ENCODE measurements at regions not wholly inside any gene's neighbourhood (a gene's known extent, or its start where the extent isn't known, plus 50 kb on each side); places are given as distances from the start of the nearest gene placed in this dataset.

GRCh38 chr7:137157256-137157655 is 186.3 kb downstream of the PTN start:
- H2BK120ac ChIP-seq (ENCODE audit: low read depth, low read length): no peak overlapping the region
- no peak for DNase-seq (ENCODE audit: low spot score)

GRCh38 chr7:137151690-137152052 is 191.9 kb downstream of the PTN start:
- Histone ChIP-seq H2BK12ac (ENCODE audit: low read length) (no peak overlapping the region), H4K8ac (ENCODE audit: low read depth, low read length) (no peak overlapping the region), H2BK120ac (ENCODE audit: low read depth, low read length) (no peak overlapping the region), H3K14ac (ENCODE audit: low read length) (no peak overlapping the region), H3K23ac (ENCODE audit: low read depth, low read length, poor library complexity) (no peak overlapping the region), H3K18ac (ENCODE audit: low read length) (no peak overlapping the region), H4K91ac (ENCODE audit: low read depth, low read length, poor library complexity) (no peak overlapping the region), H3K36me3 (replicated peaks in 1 of 2; ENCODE audit: control insufficient read depth in 2 of 2, insufficient read depth in 2 of 2, low read length in 2 of 2) (no peaks in the 10 kb centered on the region), H3K4me2 (ENCODE audit: insufficient read depth, low read length, poor library complexity, severe bottlenecking) (no peak overlapping the region), H2BK5ac (ENCODE audit: low read length) (no peak overlapping the region), H3K9ac (ENCODE audit: low read depth, low read length, poor library complexity) (no peak overlapping the region), H3K4me3 (ENCODE audit: low read length in 2 of 2) (no peak overlapping the region), H3K27me3 (ENCODE audit: control insufficient read depth in 3 of 3, insufficient read depth in 3 of 3, low read depth in 1 of 3, low read length in 3 of 3) (no peaks in the 10 kb centered on the region), H2AFZ (ENCODE audit: low read length) (no peak overlapping the region), H3K9me3 (replicated peaks in 1 of 2; ENCODE audit: control insufficient read depth in 2 of 2, insufficient read depth in 1 of 2, low read depth in 1 of 2, low read length in 2 of 2) (no peaks in the 10 kb centered on the region), H2AK5ac (ENCODE audit: low read depth, low read length) (no peak overlapping the region), H3K4me1 (ENCODE audit: control insufficient read depth in 2 of 2, insufficient read depth in 1 of 2, low read depth in 1 of 2, low read length in 2 of 2) (peaks cover 0 to 2% of the 10 kb centered on the region in 2 donors), H3K27ac (replicated peaks; ENCODE audit: low read length) (no peak overlapping the region), H3K4ac (ENCODE audit: low read length) (no peak overlapping the region), H3K79me1 (ENCODE audit: low read depth, low read length) (no peaks in the 10 kb centered on the region), H2BK15ac (ENCODE audit: low read length) (no peak overlapping the region)
- DNase-seq (ENCODE audit: low spot score): no peak
- no CpG with 5 or more reads among the region's 2 CpGs for WGBS, 2 donors (ENCODE audit: extremely low coverage in 2 of 2, insufficient read length in 2 of 2, insufficient replicate concordance in 1 of 2)

More at GRCh38 chr7:137157256-137157655, 186.3 kb downstream of the PTN start:
- Histone ChIP-seq H3K9ac (ENCODE audit: low read depth, low read length, poor library complexity) (no peak overlapping the region), H3K23ac (ENCODE audit: low read depth, low read length, poor library complexity) (no peak overlapping the region), H4K91ac (ENCODE audit: low read depth, low read length, poor library complexity) (no peak overlapping the region), H2BK12ac (ENCODE audit: low read length) (no peak overlapping the region), H3K27me3 (ENCODE audit: control insufficient read depth in 3 of 3, insufficient read depth in 3 of 3, low read depth in 1 of 3, low read length in 3 of 3) (no peaks in the 10 kb centered on the region), H2AFZ (ENCODE audit: low read length) (no peak overlapping the region), H2AK5ac (ENCODE audit: low read depth, low read length) (no peak overlapping the region), H3K14ac (ENCODE audit: low read length) (no peak overlapping the region), H4K8ac (ENCODE audit: low read depth, low read length) (no peak overlapping the region), H3K18ac (ENCODE audit: low read length) (no peak overlapping the region), H3K4ac (ENCODE audit: low read length) (no peak overlapping the region), H3K79me1 (ENCODE audit: low read depth, low read length) (no peaks in the 10 kb centered on the region), H3K4me3 (ENCODE audit: low read length in 2 of 2) (no peak overlapping the region), H3K4me1 (ENCODE audit: control insufficient read depth in 2 of 2, insufficient read depth in 1 of 2, low read depth in 1 of 2, low read length in 2 of 2) (no peaks in the 10 kb centered on the region), H2BK5ac (ENCODE audit: low read length) (no peak overlapping the region), H3K9me3 (replicated peaks in 1 of 2; ENCODE audit: control insufficient read depth in 2 of 2, insufficient read depth in 1 of 2, low read depth in 1 of 2, low read length in 2 of 2) (no peaks in the 10 kb centered on the region), H3K36me3 (replicated peaks in 1 of 2; ENCODE audit: control insufficient read depth in 2 of 2, insufficient read depth in 2 of 2, low read length in 2 of 2) (no peaks in the 10 kb centered on the region), H3K4me2 (ENCODE audit: insufficient read depth, low read length, poor library complexity, severe bottlenecking) (no peak overlapping the region), H2BK15ac (ENCODE audit: low read length) (no peak overlapping the region), H3K27ac (replicated peaks; ENCODE audit: low read length) (no peak overlapping the region)
- no CpG with 5 or more reads among the region's 1 CpG for WGBS, 2 donors (ENCODE audit: extremely low coverage in 2 of 2, insufficient read length in 2 of 2, insufficient replicate concordance in 1 of 2)

- H3K27ac ChIP-seq (replicated peaks; ENCODE audit: low read length): no peak overlapping the region
These were observed 192.4 kb downstream of the PTN start for GRCh38 chr7:137151041-137151689.

GRCh38 chr7:137147338-137147720 is 196.2 kb downstream of the PTN start:
- no peaks in the 10 kb centered on the region for H3K36me3 ChIP-seq (replicated peaks in 1 of 2; ENCODE audit: control insufficient read depth in 2 of 2, insufficient read depth in 2 of 2, low read length in 2 of 2)
- H3K27ac ChIP-seq (replicated peaks; ENCODE audit: low read length): no peak overlapping the region
- H2AK5ac ChIP-seq (ENCODE audit: low read depth, low read length): no peak overlapping the region
- H4K8ac ChIP-seq (ENCODE audit: low read depth, low read length): no peak overlapping the region
- H2BK15ac ChIP-seq (ENCODE audit: low read length): no peak overlapping the region
- H3K4me2 ChIP-seq (ENCODE audit: insufficient read depth, low read length, poor library complexity, severe bottlenecking): no peak overlapping the region
- H2AFZ ChIP-seq (ENCODE audit: low read length): no peak overlapping the region
- no peak overlapping the region for H3K18ac ChIP-seq (ENCODE audit: low read length)
- no peak overlapping the region for H3K14ac ChIP-seq (ENCODE audit: low read length)
- no peak overlapping the region for H2BK120ac ChIP-seq (ENCODE audit: low read depth, low read length)
- H3K4ac ChIP-seq (ENCODE audit: low read length): no peak overlapping the region
- H3K9ac ChIP-seq (ENCODE audit: low read depth, low read length, poor library complexity): no peak overlapping the region
- no peak overlapping the region for H3K23ac ChIP-seq (ENCODE audit: low read depth, low read length, poor library complexity)
- no peak for DNase-seq (ENCODE audit: low spot score)
- no peaks in the 10 kb centered on the region for H3K27me3 ChIP-seq (ENCODE audit: control insufficient read depth in 3 of 3, insufficient read depth in 3 of 3, low read depth in 1 of 3, low read length in 3 of 3)
- no peak overlapping the region for H3K4me3 ChIP-seq (ENCODE audit: low read length in 2 of 2)
- H3K79me1 ChIP-seq (ENCODE audit: low read depth, low read length): no peaks in the 10 kb centered on the region
- H4K91ac ChIP-seq (ENCODE audit: low read depth, low read length, poor library complexity): no peak overlapping the region
- H3K4me1 ChIP-seq (ENCODE audit: control insufficient read depth in 2 of 2, insufficient read depth in 1 of 2, low read depth in 1 of 2, low read length in 2 of 2): peaks cover 0 to 2% of the 10 kb centered on the region in 2 donors
- no peaks in the 10 kb centered on the region for H3K9me3 ChIP-seq (replicated peaks in 1 of 2; ENCODE audit: control insufficient read depth in 2 of 2, insufficient read depth in 1 of 2, low read depth in 1 of 2, low read length in 2 of 2)
- no peak overlapping the region for H2BK5ac ChIP-seq (ENCODE audit: low read length)
- H2BK12ac ChIP-seq (ENCODE audit: low read length): no peak overlapping the region
- no CpG with 5 or more reads among the region's 3 CpGs for WGBS, 2 donors (ENCODE audit: extremely low coverage in 2 of 2, insufficient read length in 2 of 2, insufficient replicate concordance in 1 of 2)

More at GRCh38 chr7:137151041-137151689, 192.4 kb downstream of the PTN start:
- H2AK5ac ChIP-seq (ENCODE audit: low read depth, low read length): no peak overlapping the region
- H3K27me3 ChIP-seq (ENCODE audit: control insufficient read depth in 3 of 3, insufficient read depth in 3 of 3, low read depth in 1 of 3, low read length in 3 of 3): no peaks in the 10 kb centered on the region
- H3K14ac ChIP-seq (ENCODE audit: low read length): no peak overlapping the region
- peaks cover 0 to 2% of the 10 kb centered on the region in 2 donors for H3K4me1 ChIP-seq (ENCODE audit: control insufficient read depth in 2 of 2, insufficient read depth in 1 of 2, low read depth in 1 of 2, low read length in 2 of 2)
- H2BK120ac ChIP-seq (ENCODE audit: low read depth, low read length): no peak overlapping the region
- no peak overlapping the region for H2BK15ac ChIP-seq (ENCODE audit: low read length)
- no peak overlapping the region for H3K4me2 ChIP-seq (ENCODE audit: insufficient read depth, low read length, poor library complexity, severe bottlenecking)
- no peaks in the 10 kb centered on the region for H3K36me3 ChIP-seq (replicated peaks in 1 of 2; ENCODE audit: control insufficient read depth in 2 of 2, insufficient read depth in 2 of 2, low read length in 2 of 2)
- no peaks in the 10 kb centered on the region for H3K9me3 ChIP-seq (replicated peaks in 1 of 2; ENCODE audit: control insufficient read depth in 2 of 2, insufficient read depth in 1 of 2, low read depth in 1 of 2, low read length in 2 of 2)
- no peak overlapping the region for H3K4ac ChIP-seq (ENCODE audit: low read length)
- no peak for DNase-seq (ENCODE audit: low spot score)
- no peak overlapping the region for H2BK12ac ChIP-seq (ENCODE audit: low read length)
- H2BK5ac ChIP-seq (ENCODE audit: low read length): no peak overlapping the region
- H3K79me1 ChIP-seq (ENCODE audit: low read depth, low read length): no peaks in the 10 kb centered on the region
- H3K4me3 ChIP-seq (ENCODE audit: low read length in 2 of 2): no peak overlapping the region
- no peak overlapping the region for H3K23ac ChIP-seq (ENCODE audit: low read depth, low read length, poor library complexity)
- no peak overlapping the region for H4K8ac ChIP-seq (ENCODE audit: low read depth, low read length)
- no peak overlapping the region for H3K18ac ChIP-seq (ENCODE audit: low read length)
- H3K9ac ChIP-seq (ENCODE audit: low read depth, low read length, poor library complexity): no peak overlapping the region
- no peak overlapping the region for H4K91ac ChIP-seq (ENCODE audit: low read depth, low read length, poor library complexity)
- no CpG with 5 or more reads among the region's 5 CpGs for WGBS, 2 donors (ENCODE audit: extremely low coverage in 2 of 2, insufficient read length in 2 of 2, insufficient replicate concordance in 1 of 2)
- H2AFZ ChIP-seq (ENCODE audit: low read length): peak overlapping the region; percentile 54
